ENCODE measurements at regions not wholly inside any gene's neighbourhood (a gene's known extent, or its start where the extent isn't known, plus 50 kb on each side); places are given as distances from the start of the nearest gene placed in this dataset.

- intact Hi-C loops (cut with DNase I; ENCODE audit: low total_unique reads): no loop called here
- Histone ChIP-seq H3K27me3 (no peaks in the 10 kb centered on the region), H3K9me3 (no peaks in the 10 kb centered on the region), H3K4me3 (no peak overlapping the region), H3K4me1 (no peaks in the 10 kb centered on the region), H3K27ac (no peak overlapping the region), H3K36me3 (no peaks in the 10 kb centered on the region)
- no peak for DNase-seq (ENCODE audit: low spot score in 2 of 2)
- TF ChIP-seq POLR2A (IDR thresholded peaks at IDR 0.05) (no peak), POLR2AphosphoS5 (IDR thresholded peaks at IDR 0.05) (no peak), CTCF (IDR thresholded peaks at IDR 0.05) (no peak)
These were observed 390.4 kb upstream of the PRR16 start for GRCh38 chr5:120073722-120074121.

GRCh38 chr5:120080781-120081180, 383.3 kb upstream of the PRR16 start:
- H3K27ac ChIP-seq: no peak overlapping the region
- intact Hi-C loops (cut with DNase I; ENCODE audit: low total_unique reads): loop anchor here (5.0 kb wide), 1 partner anchor 433 kb away; no protein-coding TSS in a partner anchor
- H3K4me3 ChIP-seq: no peak overlapping the region
- TF ChIP-seq POLR2AphosphoS5 (IDR thresholded peaks at IDR 0.05): no peak
- no peak for TF ChIP-seq POLR2A (IDR thresholded peaks at IDR 0.05)
- no peak for TF ChIP-seq CTCF (IDR thresholded peaks at IDR 0.05)
- H3K27me3 ChIP-seq: no peaks in the 10 kb centered on the region
- DNase-seq (ENCODE audit: low spot score in 2 of 2): no peak
- no peaks in the 10 kb centered on the region for H3K9me3 ChIP-seq
- no peaks in the 10 kb centered on the region for H3K4me1 ChIP-seq
- H3K36me3 ChIP-seq: no peaks in the 10 kb centered on the region

GRCh38 chr5:120082316-120083068, 381.6 kb upstream of the PRR16 start:
- Histone ChIP-seq H3K27me3 (no peaks in the 10 kb centered on the region), H3K4me3 (no peak overlapping the region), H3K36me3 (no peaks in the 10 kb centered on the region), H3K4me1 (no peaks in the 10 kb centered on the region), H3K9me3 (no peaks in the 10 kb centered on the region), H3K27ac (no peak overlapping the region)
- intact Hi-C loops (cut with DNase I; ENCODE audit: low total_unique reads): loop anchor here (5.0 kb wide), 1 partner anchor 435 kb away; no protein-coding TSS in a partner anchor
- TF ChIP-seq POLR2A (IDR thresholded peaks at IDR 0.05) (no peak), POLR2AphosphoS5 (IDR thresholded peaks at IDR 0.05) (no peak), CTCF (IDR thresholded peaks at IDR 0.05) (no peak)
- DNase-seq (ENCODE audit: low spot score in 2 of 2): no peak

- no peak for DNase-seq (ENCODE audit: low spot score in 2 of 2)
- Histone ChIP-seq H3K4me3 (no peak overlapping the region), H3K36me3 (no peaks in the 10 kb centered on the region), H3K9me3 (no peaks in the 10 kb centered on the region), H3K4me1 (no peaks in the 10 kb centered on the region), H3K27me3 (no peaks in the 10 kb centered on the region), H3K27ac (no peak overlapping the region)
- intact Hi-C loops (cut with DNase I; ENCODE audit: low total_unique reads): loop anchor here (5.0 kb wide), 1 partner anchor 437 kb away; no protein-coding TSS in a partner anchor
- TF ChIP-seq POLR2AphosphoS5 (IDR thresholded peaks at IDR 0.05) (no peak), POLR2A (IDR thresholded peaks at IDR 0.05) (no peak), CTCF (IDR thresholded peaks at IDR 0.05) (no peak)
These were observed 380.1 kb upstream of the PRR16 start for GRCh38 chr5:120083851-120084542.

- DNase-seq (ENCODE audit: low spot score in 2 of 2): no peak
These were observed 379.6 kb upstream of the PRR16 start for GRCh38 chr5:120084543-120084870.

More at GRCh38 chr5:120084543-120084870, 379.6 kb upstream of the PRR16 start:
- TF ChIP-seq CTCF (IDR thresholded peaks at IDR 0.05) (no peak), POLR2A (IDR thresholded peaks at IDR 0.05) (no peak), POLR2AphosphoS5 (IDR thresholded peaks at IDR 0.05) (no peak)
- Histone ChIP-seq H3K27me3 (no peaks in the 10 kb centered on the region), H3K9me3 (no peaks in the 10 kb centered on the region), H3K4me3 (no peak overlapping the region), H3K27ac (no peak overlapping the region), H3K36me3 (no peaks in the 10 kb centered on the region), H3K4me1 (no peaks in the 10 kb centered on the region)
- intact Hi-C loops (cut with DNase I; ENCODE audit: low total_unique reads): loop anchor here (5.0 kb wide), 1 partner anchor 437 kb away; no protein-coding TSS in a partner anchor
